ENCODE measurements at regions not wholly inside any gene's neighbourhood (a gene's known extent, or its start where the extent isn't known, plus 50 kb on each side); places are given as distances from the start of the nearest gene placed in this dataset.

DNA sequence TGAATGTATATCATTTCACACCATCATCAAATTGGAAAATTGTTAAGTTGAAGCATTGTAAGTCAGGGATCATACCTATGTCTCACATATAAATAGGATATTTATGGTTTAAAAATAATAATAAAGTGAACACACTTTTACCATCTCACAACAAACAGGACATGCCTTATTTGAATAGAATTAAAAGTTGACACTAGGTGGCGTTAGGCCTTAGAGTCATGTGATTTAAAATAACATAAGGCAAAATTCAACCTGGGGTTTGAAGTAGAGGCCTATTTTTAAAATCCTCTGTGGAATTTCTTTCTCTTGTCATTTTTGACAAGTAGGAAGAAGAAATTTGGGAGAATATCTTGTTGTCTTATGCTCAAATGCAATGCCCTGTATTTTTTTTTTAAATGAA, 184.7 kb upstream of the PCDH15 start:
- Histone ChIP-seq H4K20me1 (replicated peaks in 1 of 2; ENCODE audit: control insufficient read depth in 1 of 2, insufficient read depth in 2 of 2, low read length in 2 of 2) (no peaks in the 10 kb centered on the region), H3K56ac (replicated peaks; ENCODE audit: insufficient read length, low read depth, low read length) (no peak overlapping the region), H3K4me2 (ENCODE audit: insufficient read depth in 1 of 2, low read depth in 2 of 2, low read length in 2 of 2) (no peak overlapping the region), H2BK15ac (ENCODE audit: low read length) (no peak overlapping the region), H3K4me1 (replicated peaks in 1 of 4; ENCODE audit: control insufficient read depth in 3 of 4, insufficient read depth in 4 of 4, low read length in 3 of 4) (no peaks in the 10 kb centered on the region), H4K5ac (ENCODE audit: insufficient read length, low read depth, low read length) (no peak overlapping the region), H4K8ac (ENCODE audit: extremely low read depth, insufficient read depth, low read length) (no peak overlapping the region), H4K91ac (replicated peaks; ENCODE audit: insufficient read length, low read length) (no peak overlapping the region), H3K79me1 (ENCODE audit: low read depth, low read length) (no peaks in the 10 kb centered on the region), H3K79me2 (ENCODE audit: control insufficient read depth in 1 of 2, insufficient read depth in 2 of 2, low read length in 2 of 2) (no peaks in the 10 kb centered on the region), H3K18ac (ENCODE audit: extremely low read depth, low read length) (no peak overlapping the region), H3K4me3 (ENCODE audit: extremely low read depth in 1 of 4, insufficient read depth in 2 of 4, low read depth in 3 of 4, low read length in 4 of 4) (no peak overlapping the region), H3K36me3 (ENCODE audit: control insufficient read depth in 2 of 4, insufficient read depth in 4 of 4, low read length in 3 of 4) (peaks cover 0 to 3% (median 0%) of the 10 kb centered on the region in 4 experiments; a peak in 1 of 8 replicates), H3K14ac (ENCODE audit: insufficient read length) (no peak overlapping the region), H3K9ac (replicated peaks in 1 of 4; ENCODE audit: extremely low read depth in 1 of 4, low read depth in 3 of 4, low read length in 3 of 4) (no peak overlapping the region), H2AFZ (ENCODE audit: low read length) (0 out of 2 replicates have a peak overlapping the region, but pooled peaks have one; percentile 50), H3K23me2 (ENCODE audit: low read depth, low read length) (no peaks in the 10 kb centered on the region), H2BK12ac (ENCODE audit: low read depth, low read length) (no peak overlapping the region), H3K27me3 (replicated peaks in 1 of 4; ENCODE audit: control insufficient read depth in 3 of 4, extremely low read depth in 1 of 4, insufficient read depth in 3 of 4, low read length in 3 of 4) (no peaks in the 10 kb centered on the region), H2BK20ac (ENCODE audit: low read length) (no peak overlapping the region), H3K27ac (ENCODE audit: low read depth, low read length) (no peak overlapping the region), H3K4ac (replicated peaks; ENCODE audit: insufficient read length, low read depth, low read length) (no peak overlapping the region), H3K23ac (ENCODE audit: insufficient read length) (no peak overlapping the region), H3K9me3 (ENCODE audit: insufficient read depth in 2 of 2, low read depth in 1 of 2, low read length in 1 of 2) (peaks cover 5 to 7% of the 10 kb centered on the region in 2 experiments; a peak in 2 of 4 replicates), H2AK5ac (ENCODE audit: low read depth, low read length) (no peak overlapping the region), H2BK5ac (ENCODE audit: low read depth, low read length) (no peak overlapping the region), H2BK120ac (replicated peaks; ENCODE audit: low read depth, low read length) (no peak overlapping the region)
- WGBS, 2 experiments (ENCODE audit: extremely low coverage in 1 of 2, insufficient coverage in 1 of 2, insufficient read length in 1 of 2, insufficient replicate concordance in 2 of 2, low coverage in 1 of 2, low lambda C conversion rate in 2 of 2, missing lambda C conversion rate in 1 of 2), result 16% methylated on average over 1 of the region's 1 CpG; no CpG with 5 or more reads in 1 of the 2 experiments
- ChIA-PET POLR2A (ENCODE audit: partially characterized antibody) (no interaction called here), CTCF (ENCODE audit: partially characterized antibody) (interaction anchor here (0.7 to 1.0 kb wide), 2 partner anchors 12 to 73 kb away, joined by 3 read pairs; no protein-coding TSS in a partner anchor)
- TF ChIP-seq SIRT6 (IDR thresholded peaks at IDR 0.05; ENCODE audit: low read length) (no peak), RAD21 (IDR thresholded peaks at IDR 0.05 in 1 of 2, conservative IDR thresholded peaks at IDR 0.05 in 1 of 2; ENCODE audit: low read depth in 2 of 2, low read length in 2 of 2) (peak in 1 of 2 experiments; percentile 23; a peak in 2 of 4 replicates)
- no peak for DNase-seq (ENCODE audit: low read depth in 1 of 2, low spot score in 2 of 2)
- FAIRE-seq, result no peak

Measured in H1 (cell line).